ENCODE measurements at regions not wholly inside any gene's neighbourhood (a gene's known extent, or its start where the extent isn't known, plus 50 kb on each side); places are given as distances from the start of the nearest gene placed in this dataset.
A peak's percentile ranks its signal among the peaks of the same experiment; 100 is the strongest.

- 0 out of 2 replicates have a peak, but pooled peaks have one; percentile 66 for TF ChIP-seq MYPOP (CRISPR knock-in tag; IDR thresholded peaks at IDR 0.05)
- no peak for TF ChIP-seq RAD51 (IDR thresholded peaks at IDR 0.05; ENCODE audit: borderline replicate concordance)
- TF ChIP-seq REST (IDR thresholded peaks at IDR 0.05; ENCODE audit: borderline replicate concordance in 1 of 2, low read depth in 1 of 2, low read length in 2 of 2), result peak in 1 of 2 experiments; percentile 20; a peak in 1 of 4 replicates
- TF ChIP-seq, protein P1, sequence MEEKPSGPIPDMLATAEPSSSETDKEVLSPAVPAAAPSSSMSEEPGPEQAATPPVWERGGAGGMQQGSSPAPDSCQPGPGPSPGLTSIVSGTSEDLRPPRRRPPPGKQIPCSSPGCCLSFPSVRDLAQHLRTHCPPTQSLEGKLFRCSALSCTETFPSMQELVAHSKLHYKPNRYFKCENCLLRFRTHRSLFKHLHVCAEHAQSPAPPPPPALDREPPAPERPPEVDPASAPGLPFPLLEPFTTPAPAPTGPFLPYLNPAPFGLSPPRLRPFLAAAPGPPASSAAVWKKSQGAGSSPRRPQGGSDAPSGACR (CRISPR knock-in tag; IDR thresholded peaks at IDR 0.05), result peak; percentile 90; the same call in 1 of the 2 replicates
- no peak for TF ChIP-seq HMGA1 (CRISPR knock-in tag; conservative IDR thresholded peaks at IDR 0.05)
- TF ChIP-seq ZNF251 (CRISPR knock-in tag; IDR thresholded peaks at IDR 0.05), result no peak
- peak; percentile 78; the same call in 1 of the 2 replicates for TF ChIP-seq ZMYM2 (CRISPR knock-in tag; IDR thresholded peaks at IDR 0.05)
- TF ChIP-seq ZSCAN21 (CRISPR knock-in tag; IDR thresholded peaks at IDR 0.05; ENCODE audit: borderline replicate concordance), result 0 out of 2 replicates have a peak, but pooled peaks have one; percentile 84
- TF ChIP-seq PHF8 (CRISPR knock-in tag; IDR thresholded peaks at IDR 0.05), result peak; percentile 52; the same call in 1 of the 2 replicates
- no peak for TF ChIP-seq SIN3A (IDR thresholded peaks at IDR 0.05; ENCODE audit: borderline replicate concordance, low read depth, low read length)
- TF ChIP-seq NRL (CRISPR knock-in tag; IDR thresholded peaks at IDR 0.05; ENCODE audit: borderline replicate concordance), result no peak
- TF ChIP-seq SYNCRIP (IDR thresholded peaks at IDR 0.05; ENCODE audit: insufficient read depth, low read depth, low read length), result no peak
- peak; percentile 94 for TF ChIP-seq SALL1 (CRISPR knock-in tag; IDR thresholded peaks at IDR 0.05)
- TF ChIP-seq TCF7 (IDR thresholded peaks at IDR 0.05; ENCODE audit: low read depth), result peak; percentile 86
- peak; percentile 97 for TF ChIP-seq ZMYM4 (CRISPR knock-in tag; IDR thresholded peaks at IDR 0.05)
- no peak for TF ChIP-seq GABPA (IDR thresholded peaks at IDR 0.05; ENCODE audit: low read depth, low read length)
- TF ChIP-seq GABPA (CRISPR knock-in tag; IDR thresholded peaks at IDR 0.05; ENCODE audit: low read depth), result no peak; the same call in 1 of the 2 replicates
- peak; percentile 96 for TF ChIP-seq TRIM24 (CRISPR knock-in tag; IDR thresholded peaks at IDR 0.05)
- TF ChIP-seq ZBTB20 (CRISPR knock-in tag; IDR thresholded peaks at IDR 0.05; ENCODE audit: borderline replicate concordance, low read depth), result peak; percentile 99
These were observed 102.8 kb upstream of the TMEM170B start (continued) for GRCh38 chr6:11434565-11435326.

Data from HepG2 (cell line).